OCI-LY3 (cell line): ENCODE measurements at regions not wholly inside any gene's neighbourhood (a gene's known extent, or its start where the extent isn't known, plus 50 kb on each side); places are given as distances from the start of the nearest gene placed in this dataset.

Experiments used
- H2AFZ ChIP-seq: fragments of 200-600, 300-600 bp; shearing (Covaris generic); 2 replicates; pipeline ENCODE4 v1.6.0; 2014; ENCODE audit warnings: antibody characterized with exemption, low read depth, low read length
- H3K27ac ChIP-seq: fragments of 200-600, 300-600 bp; sonication (generic); 2 replicates; pipeline ENCODE4 v1.5.1; 2014; ENCODE audit warnings: mild to moderate bottlenecking, low read length, moderate library complexity, mixed read lengths
- H3K27me3 ChIP-seq: fragments of 200-600, 300-600 bp; sonication (generic); 2 replicates; pipeline ENCODE4 v1.6.1; 2014; ENCODE audit warnings: low read depth, low read length, mixed read lengths
- H3K36me3 ChIP-seq: fragments of 200-600, 300-600 bp; sonication (generic); replicated peaks from 2 replicates; pipeline ENCODE3; 2014; ENCODE audit warnings: low read depth, low read length, mixed read lengths
- H3K4me1 ChIP-seq: fragments of 300-600, 200-600 bp; sonication (generic); 2 replicates; pipeline ENCODE4 v1.6.1; 2014; ENCODE audit warnings: low read length, mixed read lengths
- H3K4me2 ChIP-seq: fragments of 200-600, 300-600 bp; sonication (generic); 2 replicates; pipeline ENCODE4 v1.6.1; 2014; ENCODE audit warnings: low read length, mixed read lengths
- H3K4me3 ChIP-seq: fragments of 300-600, 200-600 bp; sonication (generic); 2 replicates; pipeline ENCODE4 v1.5.1; 2014; ENCODE audit warnings: antibody characterized with exemption, mild to moderate bottlenecking, low read length, moderate library complexity
- H3K79me2 ChIP-seq: fragments of 300-600, 200-600 bp; shearing (Covaris generic); 2 replicates; pipeline ENCODE4 v1.6.1; 2014; ENCODE audit warnings: mild to moderate bottlenecking, low read length, mixed read lengths
- H3K9ac ChIP-seq: fragments of 300-600, 200-600 bp; shearing (Covaris generic); 2 replicates; pipeline ENCODE4 v1.6.0; 2014; ENCODE audit warnings: mild to moderate bottlenecking, low read length, moderate library complexity
- H3K9me3 ChIP-seq: fragments of 200-600, 300-600 bp; shearing (Covaris generic); 2 replicates; pipeline ENCODE4 v1.6.1; 2014; ENCODE audit warnings: low read length, mixed read lengths; ENCODE audit not compliant: insufficient read depth
- H4K20me1 ChIP-seq: fragments of 200-600, 300-600 bp; sonication (generic); 2 replicates; pipeline ENCODE4 v1.6.1; 2016; ENCODE audit warnings: low read length, mixed read lengths; ENCODE audit not compliant: insufficient read depth
- EZH2phosphoT487 ChIP-seq: fragments of 200-600 bp; shearing (Covaris generic); IDR thresholded peaks from 2 replicates; pipeline ENCODE4 v1.6.1; 2018; ENCODE audit warnings: antibody characterized with exemption, mixed run types, low read depth
- TF ChIP-seq, protein P1 (sequence below): fragments of 200-600, 300-600 bp; sonication (generic); IDR thresholded peaks from 2 replicates; pipeline ENCODE4 v1.5.1; 2014; ENCODE audit warnings: antibody characterized with exemption, low read length, low read depth

- Histone ChIP-seq H2AFZ (no peak overlapping the region), H3K36me3 (no peaks in the 10 kb centered on the region), H3K4me2 (no peak overlapping the region), H3K27ac (no peak overlapping the region), H3K4me1 (no peaks in the 10 kb centered on the region), H3K9ac (no peak overlapping the region), H3K9me3 (no peaks in the 10 kb centered on the region), H3K4me3 (no peak overlapping the region), H4K20me1 (no peaks in the 10 kb centered on the region), H3K27me3 (no peaks in the 10 kb centered on the region), H3K79me2 (no peaks in the 10 kb centered on the region)
- TF ChIP-seq, protein P1, sequence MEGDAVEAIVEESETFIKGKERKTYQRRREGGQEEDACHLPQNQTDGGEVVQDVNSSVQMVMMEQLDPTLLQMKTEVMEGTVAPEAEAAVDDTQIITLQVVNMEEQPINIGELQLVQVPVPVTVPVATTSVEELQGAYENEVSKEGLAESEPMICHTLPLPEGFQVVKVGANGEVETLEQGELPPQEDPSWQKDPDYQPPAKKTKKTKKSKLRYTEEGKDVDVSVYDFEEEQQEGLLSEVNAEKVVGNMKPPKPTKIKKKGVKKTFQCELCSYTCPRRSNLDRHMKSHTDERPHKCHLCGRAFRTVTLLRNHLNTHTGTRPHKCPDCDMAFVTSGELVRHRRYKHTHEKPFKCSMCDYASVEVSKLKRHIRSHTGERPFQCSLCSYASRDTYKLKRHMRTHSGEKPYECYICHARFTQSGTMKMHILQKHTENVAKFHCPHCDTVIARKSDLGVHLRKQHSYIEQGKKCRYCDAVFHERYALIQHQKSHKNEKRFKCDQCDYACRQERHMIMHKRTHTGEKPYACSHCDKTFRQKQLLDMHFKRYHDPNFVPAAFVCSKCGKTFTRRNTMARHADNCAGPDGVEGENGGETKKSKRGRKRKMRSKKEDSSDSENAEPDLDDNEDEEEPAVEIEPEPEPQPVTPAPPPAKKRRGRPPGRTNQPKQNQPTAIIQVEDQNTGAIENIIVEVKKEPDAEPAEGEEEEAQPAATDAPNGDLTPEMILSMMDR = no peak
- no peak for TF ChIP-seq EZH2phosphoT487
Observed at GRCh38 chr12:28050606-28051005, 78.1 kb upstream of the PTHLH start.

DNA sequence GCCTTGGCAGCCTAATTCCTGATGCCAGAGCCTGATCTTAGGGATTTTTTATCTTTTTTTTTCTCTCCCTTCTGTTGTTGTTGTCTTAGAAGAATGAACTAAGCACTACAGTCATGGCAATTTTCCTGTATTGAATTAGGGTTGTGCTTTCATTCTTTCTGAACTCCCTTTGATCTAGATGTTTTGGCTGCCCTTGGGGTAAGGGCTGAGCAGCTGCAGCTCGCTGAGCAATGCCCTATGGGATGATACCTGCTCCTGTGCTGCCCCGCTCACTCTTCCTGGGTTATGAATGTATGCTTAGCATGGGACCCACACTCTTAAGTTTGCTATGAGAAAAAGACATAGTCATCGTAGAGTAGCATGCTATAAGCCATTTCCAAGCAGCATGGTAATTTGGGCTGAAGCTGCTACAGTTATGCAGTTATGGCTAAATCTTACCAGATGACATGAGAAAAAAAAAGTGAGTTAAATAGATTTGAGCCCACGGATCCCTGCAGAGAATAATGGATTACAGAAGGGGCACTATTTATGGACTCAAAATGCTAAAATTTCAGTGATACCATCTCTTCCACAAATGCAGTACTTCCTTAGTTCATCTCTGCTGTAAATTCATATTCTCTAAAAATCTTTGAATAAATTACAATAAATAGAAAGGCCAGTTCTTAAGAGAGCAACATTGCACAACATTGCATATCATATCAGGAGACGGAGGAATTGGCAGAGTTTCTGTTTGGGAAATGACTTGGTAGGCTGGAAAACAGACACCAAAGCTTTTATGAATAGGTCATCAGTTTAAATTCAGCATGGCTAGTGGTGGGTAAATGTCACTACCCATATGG lies 79.2 kb upstream of the PTHLH start:
- H3K4me1 ChIP-seq = no peaks in the 10 kb centered on the region
- no peaks in the 10 kb centered on the region for H3K79me2 ChIP-seq
- H3K4me2 ChIP-seq = no peak overlapping the region
- H3K27ac ChIP-seq = no peak overlapping the region
- no peaks in the 10 kb centered on the region for H3K36me3 ChIP-seq
- no peaks in the 10 kb centered on the region for H3K9me3 ChIP-seq
- H3K9ac ChIP-seq = no peak overlapping the region
- no peaks in the 10 kb centered on the region for H3K27me3 ChIP-seq
- no peak overlapping the region for H2AFZ ChIP-seq
- H3K4me3 ChIP-seq = no peak overlapping the region
- H4K20me1 ChIP-seq = no peaks in the 10 kb centered on the region
- TF ChIP-seq, protein P1 = no peak
- no peak for TF ChIP-seq EZH2phosphoT487

DNA sequence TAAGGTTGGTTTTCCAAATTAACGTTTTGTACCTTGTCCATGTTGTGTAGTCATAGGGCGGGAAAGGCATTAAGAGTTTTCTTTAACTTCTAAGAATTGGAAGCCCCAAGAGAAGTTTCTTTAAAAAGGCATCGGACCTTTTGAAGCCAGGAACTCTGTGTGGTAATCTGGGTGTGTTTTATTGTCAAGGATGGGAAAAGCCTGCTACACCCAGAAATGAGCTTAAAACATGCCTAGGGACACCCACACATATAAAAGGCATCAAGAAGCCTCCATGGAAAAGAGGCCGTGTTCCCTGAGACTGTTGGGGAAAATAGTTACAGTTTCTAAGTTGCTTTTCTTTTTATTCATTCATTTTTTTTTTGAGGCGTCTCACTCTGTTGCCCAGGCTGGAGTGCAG lies 81.0 kb upstream of the PTHLH start:
- H3K9ac ChIP-seq = no peak overlapping the region
- no peaks in the 10 kb centered on the region for H3K79me2 ChIP-seq
- no peak overlapping the region for H3K4me2 ChIP-seq
- H3K4me1 ChIP-seq = no peaks in the 10 kb centered on the region
- no peaks in the 10 kb centered on the region for H3K9me3 ChIP-seq
- H3K27ac ChIP-seq = no peak overlapping the region
- no peaks in the 10 kb centered on the region for H3K36me3 ChIP-seq
- no peak overlapping the region for H3K4me3 ChIP-seq
- no peaks in the 10 kb centered on the region for H3K27me3 ChIP-seq
- H2AFZ ChIP-seq = no peak overlapping the region
- no peak for TF ChIP-seq EZH2phosphoT487
- TF ChIP-seq, protein P1 = no peak
- H4K20me1 ChIP-seq = no peaks in the 10 kb centered on the region

- no peaks in the 10 kb centered on the region for H3K79me2 ChIP-seq
- no peak overlapping the region for H3K4me3 ChIP-seq
- no peak overlapping the region for H3K4me2 ChIP-seq
- no peak overlapping the region for H2AFZ ChIP-seq
- H3K9me3 ChIP-seq = no peaks in the 10 kb centered on the region
- H3K36me3 ChIP-seq = no peaks in the 10 kb centered on the region
- no peaks in the 10 kb centered on the region for H3K27me3 ChIP-seq
- no peak overlapping the region for H3K27ac ChIP-seq
- no peaks in the 10 kb centered on the region for H4K20me1 ChIP-seq
- no peak overlapping the region for H3K9ac ChIP-seq
- TF ChIP-seq EZH2phosphoT487 = no peak
- TF ChIP-seq, protein P1 = no peak
- H3K4me1 ChIP-seq = no peaks in the 10 kb centered on the region
Observed at GRCh38 chr12:28054583-28054982, 82.0 kb upstream of the PTHLH start.
